DOHH2 (cell line): ENCODE measurements at regions not wholly inside any gene's neighbourhood (a gene's known extent, or its start where the extent isn't known, plus 50 kb on each side); places are given as distances from the start of the nearest gene placed in this dataset.

Experiments
- CTCF ChIP-seq: fragments of 200-600 bp; sonication (generic); IDR thresholded peaks from one replicate; pipeline ENCODE4 v1.5.1; 2014; ENCODE audit warnings: antibody characterized with exemption, mild to moderate bottlenecking, low read depth, low read length; ENCODE audit not compliant: poor library complexity, severe bottlenecking
- EZH2phosphoT487 ChIP-seq: fragments of 200-600 bp; sonication (generic); IDR thresholded peaks from 2 replicates; pipeline ENCODE4 v1.6.1; 2017; ENCODE audit warnings: borderline replicate concordance, mild to moderate bottlenecking, antibody characterized with exemption, low read length, moderate library complexity, mixed read lengths

- TF ChIP-seq EZH2phosphoT487 (no peak), CTCF (no peak)
These were observed 1921.6 kb upstream of the WWC1 start for GRCh38 chr5:166369807-166370206.
